ENCODE measurements at regions not wholly inside any gene's neighbourhood (a gene's known extent, or its start where the extent isn't known, plus 50 kb on each side); places are given as distances from the start of the nearest gene placed in this dataset.

DNA sequence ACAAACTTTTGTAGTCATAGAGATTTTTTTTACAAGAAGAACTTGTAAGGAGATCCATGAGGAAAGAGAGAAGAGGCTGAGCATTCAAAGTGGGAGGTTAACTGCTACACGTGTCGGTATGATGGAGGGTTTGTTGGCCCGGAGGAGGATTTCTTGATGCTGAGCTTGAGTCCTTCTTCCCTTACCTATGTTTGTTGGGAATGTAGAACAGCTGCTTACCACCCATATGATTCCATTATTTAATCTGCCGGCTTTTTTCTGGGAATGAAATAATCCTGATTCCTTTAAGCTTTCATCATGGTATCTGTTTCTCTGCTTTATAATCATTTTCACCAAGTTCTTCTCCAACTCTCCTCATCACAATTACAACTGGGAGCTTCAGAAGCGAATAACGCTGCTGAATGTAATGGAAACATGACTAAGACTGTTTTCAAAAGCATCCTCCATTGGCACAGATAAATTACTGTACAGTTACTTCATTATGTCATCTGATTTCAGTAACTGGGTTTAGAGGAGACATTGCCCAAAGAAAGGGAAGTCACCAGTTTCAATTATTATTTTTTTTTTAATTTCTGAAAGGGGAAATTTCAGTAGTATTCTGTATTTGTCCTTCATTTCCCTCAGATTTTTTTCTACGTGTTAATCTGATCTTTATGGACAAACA lies 420.6 kb downstream of the SPRY1 start:
- DNase-seq = no peak

DNA sequence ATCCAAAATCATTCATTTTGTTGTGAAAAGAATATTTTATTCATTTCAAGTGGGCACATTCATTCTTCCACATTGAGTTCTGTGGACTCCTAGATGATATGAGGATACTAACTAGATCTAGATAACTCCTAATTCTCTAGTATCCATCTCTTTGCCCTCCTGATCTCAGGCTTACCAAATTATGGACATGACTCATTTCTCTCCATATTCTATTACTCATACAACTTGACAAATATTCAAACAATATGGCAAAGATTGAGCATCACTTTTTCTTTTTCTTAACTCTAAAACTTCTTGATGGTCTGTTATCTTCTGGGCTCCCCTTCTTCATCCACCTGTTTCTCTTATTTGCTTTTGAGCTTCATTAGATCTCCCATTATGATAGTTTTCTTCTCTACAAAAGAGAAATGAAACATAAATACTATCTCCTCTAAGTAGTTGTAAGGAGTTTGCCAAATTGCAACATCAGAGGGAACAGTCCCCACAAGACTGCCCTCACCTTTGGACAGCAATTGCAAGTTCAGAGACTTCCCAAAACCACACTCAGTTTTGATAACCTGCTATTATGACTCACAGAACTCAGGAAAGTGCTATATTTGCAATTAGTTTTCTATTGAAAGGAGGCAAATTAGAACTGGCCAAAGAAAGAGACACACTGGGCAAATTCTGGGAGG lies 422.9 kb downstream of the SPRY1 start:
- no peak for DNase-seq

GRCh38 chr4:123821861-123822260 lies 425.3 kb downstream of the SPRY1 start:
- DNase-seq = no peak

GRCh38 chr4:123822353-123822752 lies 425.8 kb downstream of the SPRY1 start:
- no peak for DNase-seq

- DNase-seq = no peak
Measured at GRCh38 chr4:123823244-123823643, 426.6 kb downstream of the SPRY1 start.

GRCh38 chr4:123824524-123824923 lies 427.9 kb downstream of the SPRY1 start:
- DNase-seq = no peak

DNA sequence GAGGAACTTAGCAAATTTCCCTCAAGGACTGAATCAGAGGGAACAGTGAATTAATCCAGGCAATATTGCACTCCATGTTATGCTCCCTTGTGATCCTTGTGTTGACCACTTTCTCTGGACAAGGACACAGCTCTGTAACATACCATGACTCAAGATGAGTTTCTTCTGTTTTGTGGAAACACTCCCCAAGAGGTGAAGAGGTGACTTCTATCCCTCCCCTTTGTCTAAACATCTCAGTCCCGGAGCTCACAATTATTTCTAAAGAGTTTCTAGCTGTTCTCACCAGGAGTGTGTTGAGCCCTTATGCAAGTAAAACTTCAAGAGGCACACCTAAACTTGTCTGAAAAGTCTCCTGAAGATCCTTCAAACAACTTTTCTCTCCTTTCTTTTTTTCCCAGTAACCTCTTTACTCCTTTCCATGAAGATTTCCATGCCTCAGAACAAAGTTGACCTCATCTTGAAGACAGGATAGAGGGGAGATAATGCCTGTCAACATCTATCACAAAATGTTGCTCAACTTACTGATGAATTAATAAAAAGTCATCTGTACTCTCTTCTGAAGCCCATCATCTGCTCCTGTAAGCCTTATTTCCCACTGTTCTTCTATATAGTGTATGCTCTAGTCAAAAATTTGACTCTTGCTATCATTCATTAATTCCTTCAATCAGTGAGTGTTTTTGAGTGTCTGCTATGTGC lies 429.1 kb downstream of the SPRY1 start:
- no peak for DNase-seq

DNA sequence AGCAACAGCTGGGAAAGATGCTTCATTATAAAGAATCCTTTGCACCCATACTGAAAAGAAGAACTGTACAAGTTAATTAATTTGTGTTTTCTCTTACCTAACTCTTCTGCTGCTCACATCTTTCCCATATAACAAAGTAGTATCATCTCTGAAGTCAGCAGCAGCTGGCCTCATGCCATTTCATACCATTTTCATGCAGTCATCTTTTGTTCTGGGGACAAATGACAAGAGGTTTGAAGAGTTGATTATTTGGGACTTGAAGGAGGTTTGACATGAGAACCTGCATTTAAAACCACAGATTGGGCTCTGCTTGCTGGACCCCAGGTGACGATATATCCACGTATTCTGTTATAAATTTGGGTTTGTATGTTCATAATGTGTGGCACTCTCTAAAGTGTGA lies 430.3 kb downstream of the SPRY1 start:
- no peak for DNase-seq

GRCh38 chr4:123827511-123827910 lies 430.9 kb downstream of the SPRY1 start:
- DNase-seq = no peak

GRCh38 chr4:123830930-123831329 lies 434.3 kb downstream of the SPRY1 start:
- DNase-seq = no peak

- DNase-seq = no peak
Measured at GRCh38 chr4:123832173-123833026, 435.8 kb downstream of the SPRY1 start.

- no peak for DNase-seq
Measured at GRCh38 chr4:123833171-123833643, 436.6 kb downstream of the SPRY1 start.

- no peak for DNase-seq
Measured at GRCh38 chr4:123835831-123836590, 439.4 kb downstream of the SPRY1 start.

DNA sequence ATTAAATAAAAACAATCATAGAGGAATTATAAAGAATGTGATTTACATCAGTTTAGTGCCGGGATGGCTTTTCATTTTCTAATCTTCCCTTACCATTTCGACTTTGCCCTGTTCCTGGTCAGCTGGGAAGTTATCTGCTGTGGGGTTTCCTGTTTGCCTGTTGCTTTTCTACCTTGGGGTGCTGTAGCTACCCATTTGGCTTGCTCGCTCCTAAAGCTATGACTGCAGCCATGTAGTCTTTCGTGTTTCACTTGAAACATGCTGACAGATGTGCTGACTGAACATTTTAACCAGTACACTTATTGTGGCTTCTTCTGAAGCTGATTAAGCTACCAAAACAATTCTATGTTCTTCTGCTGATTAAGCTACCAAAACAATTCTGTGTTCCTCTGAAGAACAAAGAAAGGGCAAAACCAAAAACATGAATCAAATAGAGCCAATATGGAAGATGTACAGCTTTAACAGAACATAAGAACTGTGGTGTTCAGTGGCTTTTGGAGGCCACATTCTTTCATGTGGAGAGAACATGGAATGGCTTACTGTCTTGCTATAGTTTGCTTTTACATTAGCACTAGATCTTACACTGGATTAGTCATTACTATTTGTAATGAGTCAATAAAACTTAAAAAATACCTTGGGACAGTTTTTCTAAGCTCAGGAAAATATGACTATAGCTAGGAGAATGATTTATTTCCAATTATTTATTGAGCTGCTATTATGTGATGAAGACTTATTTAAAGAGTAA lies 440.4 kb downstream of the SPRY1 start:
- DNase-seq = no peak

GRCh38 chr4:123838474-123838873 lies 441.9 kb downstream of the SPRY1 start:
- DNase-seq = no peak

DNA sequence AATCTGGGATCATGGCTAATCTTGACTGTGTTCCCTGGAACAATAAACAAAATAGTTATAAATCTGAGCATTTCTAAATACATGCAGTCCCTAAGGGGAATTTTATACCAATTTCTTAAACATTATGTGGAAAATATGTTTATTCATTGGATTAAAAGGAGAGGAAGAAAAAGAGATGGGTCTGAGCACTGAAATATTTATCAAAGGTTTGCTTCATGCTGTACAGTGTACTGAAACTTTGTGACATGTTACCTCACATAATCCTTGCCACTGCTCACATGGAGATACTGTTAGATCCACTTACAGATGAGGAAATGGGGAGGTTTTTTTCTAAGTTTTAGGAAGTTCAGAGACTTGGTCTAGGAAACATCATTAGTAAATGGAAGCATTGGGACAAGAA lies 443.6 kb downstream of the SPRY1 start:
- no peak for DNase-seq

DNA sequence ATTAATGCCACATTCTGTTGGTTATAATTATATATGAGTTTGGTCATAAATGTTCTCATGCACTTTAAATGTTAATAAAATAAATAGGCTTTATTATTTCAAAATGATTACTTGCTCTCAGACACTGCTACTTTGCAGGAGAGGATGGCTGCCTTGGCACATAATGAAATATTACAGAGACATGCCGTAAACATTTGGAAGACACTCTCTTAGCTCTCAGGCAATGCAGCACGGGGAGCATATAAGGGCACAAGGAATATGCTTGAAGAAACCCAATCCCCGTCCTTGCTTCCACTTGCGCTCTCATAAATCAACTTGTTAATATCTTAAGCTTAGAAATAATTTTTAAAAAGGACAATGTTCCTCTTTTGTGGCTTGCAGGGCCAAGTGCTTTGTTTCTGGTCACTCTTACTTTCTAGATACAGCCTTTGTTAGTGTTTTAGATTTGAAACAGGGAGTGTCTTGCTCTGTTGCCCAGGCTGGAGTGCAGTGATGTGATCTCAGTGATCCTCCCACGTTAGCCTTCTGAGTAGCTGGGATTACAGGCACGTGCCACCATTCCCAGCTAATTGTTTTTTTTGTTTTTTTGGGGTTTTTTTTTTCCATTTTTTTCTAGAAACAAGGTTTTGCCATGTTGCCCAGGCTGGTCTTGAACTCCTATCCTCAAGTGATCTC lies 445.0 kb downstream of the SPRY1 start:
- no peak for DNase-seq

GRCh38 chr4:123843137-123843536 lies 446.5 kb downstream of the SPRY1 start:
- no peak for DNase-seq

DNA sequence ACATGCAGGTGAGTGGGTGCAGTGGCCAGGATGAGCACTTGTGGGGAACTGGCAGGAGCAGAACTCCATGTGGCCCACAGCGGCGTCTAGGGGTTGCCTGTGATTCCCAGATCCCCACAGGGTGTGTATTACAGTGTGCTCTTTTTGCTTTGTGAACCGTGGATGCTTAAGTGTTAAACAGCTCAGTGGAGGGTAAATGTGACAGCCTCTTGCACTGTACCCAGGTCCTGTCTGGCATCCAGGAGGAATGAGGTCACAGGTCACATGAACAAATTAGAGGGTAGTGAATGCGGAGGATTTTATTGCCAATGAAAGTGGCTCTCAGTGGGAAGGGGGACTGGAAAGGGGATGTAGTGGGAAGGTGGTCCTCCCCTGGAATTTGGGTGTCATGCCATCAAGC lies 447.8 kb downstream of the SPRY1 start:
- DNase-seq = no peak

DNA sequence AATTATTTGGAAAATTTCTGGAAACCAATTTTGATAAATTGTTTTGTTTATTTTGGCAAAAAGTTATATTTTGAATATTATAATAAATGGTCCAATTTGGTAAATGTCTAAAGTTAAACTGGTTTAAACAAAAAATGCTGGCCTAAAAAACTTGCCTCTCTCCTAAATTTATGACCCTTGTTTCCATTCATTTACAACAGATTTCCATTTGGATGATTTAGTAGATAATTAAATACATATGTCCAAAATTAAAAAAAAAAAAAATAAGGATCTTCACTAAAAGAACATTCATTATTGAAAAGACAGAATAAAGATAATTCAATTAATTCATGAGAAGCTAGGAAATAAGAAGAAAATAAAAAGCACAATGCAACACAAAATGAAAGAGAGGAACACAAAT lies 449.5 kb downstream of the SPRY1 start:
- DNase-seq = no peak

DNA sequence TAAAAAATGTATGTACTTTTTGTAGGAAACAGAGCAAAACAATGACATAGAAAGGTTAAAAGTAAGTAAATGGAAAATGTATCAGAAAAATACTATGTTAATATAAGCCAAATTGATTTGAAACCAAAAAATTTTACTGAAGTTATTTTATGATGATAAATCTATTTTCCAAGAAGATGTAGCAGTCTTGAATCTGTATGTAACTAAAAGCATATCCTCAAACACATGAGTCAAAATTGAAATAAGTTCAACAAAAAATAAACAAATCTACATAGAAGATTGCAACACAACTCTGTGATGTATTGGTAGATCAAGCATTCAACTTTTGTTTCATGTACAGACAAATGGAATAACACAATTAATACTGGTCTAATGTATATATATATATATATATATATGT lies 450.0 kb downstream of the SPRY1 start:
- no peak for DNase-seq
